ENCODE measurements at regions not wholly inside any gene's neighbourhood (a gene's known extent, or its start where the extent isn't known, plus 50 kb on each side); places are given as distances from the start of the nearest gene placed in this dataset.

DNA sequence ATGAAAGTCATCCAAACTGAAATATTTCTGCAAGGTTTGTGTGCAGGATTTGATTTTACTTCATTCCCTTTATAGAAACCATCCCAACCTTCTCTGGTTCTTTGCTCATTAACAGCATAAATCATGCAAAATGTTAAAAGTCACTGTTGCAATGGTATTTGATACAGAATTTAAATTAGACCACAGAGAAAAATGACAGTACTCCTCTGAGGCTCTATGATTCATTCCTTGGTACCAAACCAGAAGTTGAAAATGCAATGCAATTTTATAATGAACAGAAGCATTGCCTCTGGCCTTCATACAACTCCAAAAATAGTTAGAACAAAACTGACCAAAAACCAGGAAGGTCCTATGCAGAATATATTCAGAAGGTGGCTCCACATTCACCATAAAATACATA lies 607.1 kb downstream of the TLE1 start:
- TF ChIP-seq, protein P1, sequence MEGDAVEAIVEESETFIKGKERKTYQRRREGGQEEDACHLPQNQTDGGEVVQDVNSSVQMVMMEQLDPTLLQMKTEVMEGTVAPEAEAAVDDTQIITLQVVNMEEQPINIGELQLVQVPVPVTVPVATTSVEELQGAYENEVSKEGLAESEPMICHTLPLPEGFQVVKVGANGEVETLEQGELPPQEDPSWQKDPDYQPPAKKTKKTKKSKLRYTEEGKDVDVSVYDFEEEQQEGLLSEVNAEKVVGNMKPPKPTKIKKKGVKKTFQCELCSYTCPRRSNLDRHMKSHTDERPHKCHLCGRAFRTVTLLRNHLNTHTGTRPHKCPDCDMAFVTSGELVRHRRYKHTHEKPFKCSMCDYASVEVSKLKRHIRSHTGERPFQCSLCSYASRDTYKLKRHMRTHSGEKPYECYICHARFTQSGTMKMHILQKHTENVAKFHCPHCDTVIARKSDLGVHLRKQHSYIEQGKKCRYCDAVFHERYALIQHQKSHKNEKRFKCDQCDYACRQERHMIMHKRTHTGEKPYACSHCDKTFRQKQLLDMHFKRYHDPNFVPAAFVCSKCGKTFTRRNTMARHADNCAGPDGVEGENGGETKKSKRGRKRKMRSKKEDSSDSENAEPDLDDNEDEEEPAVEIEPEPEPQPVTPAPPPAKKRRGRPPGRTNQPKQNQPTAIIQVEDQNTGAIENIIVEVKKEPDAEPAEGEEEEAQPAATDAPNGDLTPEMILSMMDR (IDR thresholded peaks at IDR 0.05) = no peak
- TF ChIP-seq POLR2A (IDR thresholded peaks at IDR 0.05) = no peak
